ENCODE measurements at regions not wholly inside any gene's neighbourhood (a gene's known extent, or its start where the extent isn't known, plus 50 kb on each side); places are given as distances from the start of the nearest gene placed in this dataset.

- H3K27me3 ChIP-seq (ENCODE audit: insufficient read depth), result no peaks in the 10 kb centered on the region
- 19% methylated on average over 3 of the region's 3 CpGs for WGBS (ENCODE audit: low lambda C conversion rate)
- no peak overlapping the region for H2AFZ ChIP-seq (ENCODE audit: low read depth)
- H3K36me3 ChIP-seq (replicated peaks in 1 of 2; ENCODE audit: control insufficient read depth in 1 of 2, insufficient read depth in 2 of 2, low read length in 1 of 2), result no peaks in the 10 kb centered on the region
- H4K20me1 ChIP-seq (ENCODE audit: insufficient read depth), result no peaks in the 10 kb centered on the region
- DNase-seq, result no peak
- H3K9me2 ChIP-seq, result no peaks in the 10 kb centered on the region
- no peaks in the 10 kb centered on the region for H3K79me2 ChIP-seq (ENCODE audit: insufficient read depth)
- no peaks in the 10 kb centered on the region for H3F3A ChIP-seq (replicated peaks; ENCODE audit: insufficient read depth)
- no peaks in the 10 kb centered on the region for H3K4me1 ChIP-seq (ENCODE audit: control insufficient read depth in 1 of 2, insufficient read depth in 2 of 2, low read depth in 1 of 2, low read length in 1 of 2)
- H3K4me2 ChIP-seq, result no peak overlapping the region
- no peak overlapping the region for H3K9ac ChIP-seq
- H3K9me3 ChIP-seq, result no peaks in the 10 kb centered on the region
- no peak overlapping the region for H3K4me3 ChIP-seq (ENCODE audit: low read depth in 2 of 2, low read length in 1 of 2)
- CTCF ChIA-PET, result interaction anchor here (1.5 kb wide), 1 partner anchor 205 kb away, joined by 3 read pairs; no protein-coding TSS in a partner anchor
- POLR2A ChIA-PET, result no interaction called here
- H3K27ac ChIP-seq (ENCODE audit: low read depth in 2 of 2, low read length in 1 of 2), result no peak overlapping the region
- TF ChIP-seq MXI1 (IDR thresholded peaks at IDR 0.05; ENCODE audit: low read depth, low read length) (no peak), MEF2A (IDR thresholded peaks at IDR 0.05; ENCODE audit: borderline replicate concordance, low read depth) (no peak), RAD21 (IDR thresholded peaks at IDR 0.05; ENCODE audit: low read length) (no peak), SMC3 (IDR thresholded peaks at IDR 0.05; ENCODE audit: low read depth, low read length) (no peak), JUND (IDR thresholded peaks at IDR 0.05) (no peak), RCOR1 (IDR thresholded peaks at IDR 0.05; ENCODE audit: low read length) (no peak), REST (IDR thresholded peaks at IDR 0.05; ENCODE audit: low read depth, low read length) (no peak), EZH2phosphoT487 (IDR thresholded peaks at IDR 0.05; ENCODE audit: borderline replicate concordance, low read depth) (no peak), TCF12 (IDR thresholded peaks at IDR 0.05) (no peak), SIN3A (IDR thresholded peaks at IDR 0.05; ENCODE audit: borderline replicate concordance, low read depth, low read length) (no peak), RXRA (IDR thresholded peaks at IDR 0.05; ENCODE audit: borderline replicate concordance, low read depth) (no peak), NRF1 (IDR thresholded peaks at IDR 0.05; ENCODE audit: low read depth, low read length) (no peak), YY1 (IDR thresholded peaks at IDR 0.05; ENCODE audit: low read depth) (no peak), FOSL2 (IDR thresholded peaks at IDR 0.05; ENCODE audit: borderline replicate concordance, low read depth) (no peak)
- TF ChIP-seq, protein P1, sequence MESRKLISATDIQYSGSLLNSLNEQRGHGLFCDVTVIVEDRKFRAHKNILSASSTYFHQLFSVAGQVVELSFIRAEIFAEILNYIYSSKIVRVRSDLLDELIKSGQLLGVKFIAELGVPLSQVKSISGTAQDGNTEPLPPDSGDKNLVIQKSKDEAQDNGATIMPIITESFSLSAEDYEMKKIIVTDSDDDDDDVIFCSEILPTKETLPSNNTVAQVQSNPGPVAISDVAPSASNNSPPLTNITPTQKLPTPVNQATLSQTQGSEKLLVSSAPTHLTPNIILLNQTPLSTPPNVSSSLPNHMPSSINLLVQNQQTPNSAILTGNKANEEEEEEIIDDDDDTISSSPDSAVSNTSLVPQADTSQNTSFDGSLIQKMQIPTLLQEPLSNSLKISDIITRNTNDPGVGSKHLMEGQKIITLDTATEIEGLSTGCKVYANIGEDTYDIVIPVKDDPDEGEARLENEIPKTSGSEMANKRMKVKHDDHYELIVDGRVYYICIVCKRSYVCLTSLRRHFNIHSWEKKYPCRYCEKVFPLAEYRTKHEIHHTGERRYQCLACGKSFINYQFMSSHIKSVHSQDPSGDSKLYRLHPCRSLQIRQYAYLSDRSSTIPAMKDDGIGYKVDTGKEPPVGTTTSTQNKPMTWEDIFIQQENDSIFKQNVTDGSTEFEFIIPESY (IDR thresholded peaks at IDR 0.05; ENCODE audit: borderline replicate concordance, low read depth), result no peak
These were observed 83.1 kb upstream of the MAST4 start for GRCh38 chr5:66513130-66513529.
